NCI-H2081 treated with DMSO at 0.1 percent for 48 hours (cell line): ENCODE measurements at regions not wholly inside any gene's neighbourhood (a gene's known extent, or its start where the extent isn't known, plus 50 kb on each side); places are given as distances from the start of the nearest gene placed in this dataset.

Source experiments
- DNase-seq: peaks from one replicate; lab custom pipeline; 2025; lab: John Stamatoyannopoulos, UW

DNA sequence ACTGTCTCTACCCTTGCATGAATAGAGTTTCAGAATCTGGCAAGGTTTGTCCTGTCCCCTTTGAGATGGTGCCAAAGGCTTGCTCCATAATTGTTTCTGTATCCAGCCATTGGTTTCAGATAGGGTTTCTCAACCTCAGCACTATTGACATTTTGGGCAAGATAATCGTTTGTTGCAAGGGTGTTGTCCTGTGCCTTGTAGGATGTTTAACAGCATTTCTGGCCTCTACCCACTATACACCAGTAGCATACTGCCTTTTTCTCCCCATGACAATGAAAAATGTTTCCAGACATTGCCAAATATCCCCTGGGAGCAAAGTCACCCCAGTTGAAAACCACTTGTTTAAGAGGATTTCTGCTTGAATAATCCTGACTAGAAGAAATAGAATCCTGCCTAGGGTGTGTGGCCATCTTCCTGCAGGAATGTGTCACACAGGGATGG is 126.8 kb downstream of the CDC42EP3 start:
- no peak for DNase-seq

DNA sequence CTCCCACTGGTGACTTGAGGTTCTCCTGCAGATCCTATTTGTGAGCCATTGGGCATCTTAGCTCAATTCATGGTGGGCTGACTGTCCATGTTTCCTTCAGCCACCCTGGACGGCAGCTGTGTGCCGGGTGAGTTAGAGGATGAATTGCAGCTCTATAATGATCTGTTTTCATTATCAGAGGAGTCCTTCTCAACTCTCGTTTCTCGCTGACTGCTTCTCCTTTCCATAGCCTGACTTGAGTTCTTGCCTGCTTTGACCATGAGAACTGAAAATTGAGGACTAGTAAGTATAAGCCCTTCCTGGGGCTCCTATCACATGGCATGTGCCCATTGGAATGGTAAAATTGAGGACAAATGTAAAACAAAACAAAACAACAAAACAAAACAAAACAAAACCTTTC is 121.8 kb downstream of the CDC42EP3 start:
- no peak for DNase-seq

DNA sequence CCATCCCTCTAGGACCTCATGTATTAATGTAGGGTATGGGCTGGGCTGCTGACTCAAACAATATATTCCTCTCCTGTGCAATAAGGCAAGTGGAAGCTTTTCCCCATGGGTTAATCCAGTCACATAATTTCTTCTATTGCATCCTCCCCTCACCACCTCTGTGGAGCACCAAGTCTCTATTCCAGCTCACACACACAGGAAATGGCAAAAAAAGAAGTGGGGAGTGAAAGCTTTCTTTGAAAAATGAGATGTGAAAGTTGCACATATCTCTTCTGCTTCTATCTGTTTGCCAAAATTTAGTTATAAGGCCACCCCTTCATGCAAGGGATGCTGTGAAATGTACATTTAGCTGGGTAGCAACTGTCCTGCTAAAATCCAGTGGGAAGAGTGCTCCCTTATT is 121.3 kb downstream of the CDC42EP3 start:
- DNase-seq, result no peak

DNA sequence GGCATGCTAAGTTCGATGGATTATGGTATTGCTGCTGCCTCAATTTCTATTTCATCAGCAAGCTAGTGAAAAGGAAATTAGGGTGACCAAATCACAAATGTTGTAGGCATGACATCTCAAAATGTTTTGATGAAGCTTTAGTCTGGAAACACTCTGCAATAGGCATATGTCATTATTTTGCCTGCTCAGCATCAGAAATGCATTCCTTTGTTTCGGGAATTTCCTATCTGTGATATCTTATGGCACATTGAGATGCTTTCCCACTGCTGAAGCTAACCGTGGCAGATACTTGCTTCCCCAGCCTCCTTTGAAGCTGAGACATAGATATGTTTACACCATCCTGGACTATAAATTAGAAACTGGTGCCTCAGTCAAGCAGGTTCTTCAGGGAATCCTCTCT is 119.7 kb downstream of the CDC42EP3 start:
- no peak for DNase-seq

DNA sequence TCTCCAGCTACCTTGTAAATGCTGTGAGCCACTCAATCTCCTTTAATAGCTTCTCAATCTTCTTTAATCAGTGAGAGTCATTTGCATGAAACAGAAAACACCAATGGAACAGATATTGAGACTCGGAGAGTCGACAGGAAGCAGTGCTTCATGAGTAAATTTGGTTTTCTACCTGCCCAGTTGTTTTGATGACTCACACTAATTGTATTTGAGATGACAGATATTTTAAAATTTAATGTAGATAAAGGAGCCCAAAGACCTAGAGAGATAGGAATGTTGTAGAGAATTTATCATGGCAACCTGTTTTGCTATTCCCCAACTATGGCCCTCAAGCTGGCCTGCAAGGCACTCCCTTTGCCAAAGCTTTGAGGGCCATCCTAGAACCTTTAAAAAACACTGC is 119.1 kb downstream of the CDC42EP3 start:
- no peak for DNase-seq

DNA sequence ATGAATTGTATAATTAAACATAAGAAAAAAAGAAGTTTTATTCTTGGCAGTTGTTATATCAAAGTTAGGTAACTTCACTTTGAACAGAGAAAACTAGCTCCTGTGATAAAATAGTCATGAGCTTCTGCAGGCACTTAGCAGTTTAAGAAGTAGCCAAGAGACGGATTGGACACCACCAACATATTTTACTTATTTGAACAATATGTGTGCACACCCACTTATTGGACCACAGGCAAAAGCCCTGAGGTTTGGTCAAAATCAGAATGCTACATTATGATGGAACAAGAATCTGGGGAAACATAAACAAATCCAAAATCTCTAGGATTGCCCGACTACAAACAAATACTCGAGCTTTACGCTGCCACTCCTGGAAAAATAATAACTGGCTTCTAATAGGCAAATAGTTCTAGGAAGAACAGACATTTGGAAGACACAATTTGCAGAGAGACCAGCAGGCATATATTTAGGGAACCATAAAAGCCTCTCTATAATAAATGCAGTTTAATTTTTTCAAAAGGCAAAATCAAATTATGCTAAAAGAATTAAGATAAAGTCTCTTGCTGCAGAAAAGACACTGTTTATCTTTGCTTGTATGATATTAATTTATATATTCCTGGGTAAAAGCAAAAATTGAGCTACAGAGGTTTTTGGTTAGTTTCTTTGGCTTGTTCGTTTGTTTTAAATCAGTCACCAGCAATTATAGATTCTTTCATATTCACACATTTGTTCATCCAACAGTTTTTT is 117.9 kb downstream of the CDC42EP3 start:
- DNase-seq, result no peak

DNA sequence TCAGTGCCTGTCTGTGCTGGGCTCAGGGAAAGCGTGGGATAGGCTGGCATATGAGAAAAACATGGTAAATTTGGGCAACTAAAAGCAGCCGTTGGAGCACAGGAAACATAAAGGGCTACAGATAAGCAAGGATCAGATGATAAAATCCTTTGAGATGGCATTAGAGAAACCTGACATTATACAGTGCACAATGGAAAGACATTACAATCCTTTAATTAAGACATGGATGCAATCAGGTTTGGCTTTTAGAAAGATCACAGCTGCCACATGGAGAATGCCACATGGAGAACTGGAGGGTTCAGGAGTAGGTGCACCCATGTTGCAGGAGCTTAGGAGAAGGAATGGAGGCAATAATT is 117.3 kb downstream of the CDC42EP3 start:
- DNase-seq, result no peak

DNA sequence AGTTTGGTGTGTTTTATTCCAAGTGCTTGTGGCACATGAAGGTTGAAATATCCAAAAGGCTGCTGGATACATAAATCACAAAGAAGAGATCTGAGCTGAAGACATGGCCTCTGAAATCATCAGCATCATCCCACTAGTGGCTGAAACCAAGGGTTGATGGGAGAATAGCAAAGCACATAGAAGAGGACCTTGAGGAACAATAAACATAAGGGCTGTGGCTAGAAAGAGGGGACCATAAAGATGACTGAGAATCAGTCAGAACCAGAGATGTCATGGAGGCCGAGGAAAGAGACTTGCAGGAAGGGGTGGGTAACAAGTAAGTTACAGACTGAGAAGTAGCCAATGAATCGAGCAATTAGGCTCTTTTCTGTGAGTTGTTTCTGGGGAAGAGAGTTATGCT is 116.8 kb downstream of the CDC42EP3 start:
- DNase-seq, result no peak

DNA sequence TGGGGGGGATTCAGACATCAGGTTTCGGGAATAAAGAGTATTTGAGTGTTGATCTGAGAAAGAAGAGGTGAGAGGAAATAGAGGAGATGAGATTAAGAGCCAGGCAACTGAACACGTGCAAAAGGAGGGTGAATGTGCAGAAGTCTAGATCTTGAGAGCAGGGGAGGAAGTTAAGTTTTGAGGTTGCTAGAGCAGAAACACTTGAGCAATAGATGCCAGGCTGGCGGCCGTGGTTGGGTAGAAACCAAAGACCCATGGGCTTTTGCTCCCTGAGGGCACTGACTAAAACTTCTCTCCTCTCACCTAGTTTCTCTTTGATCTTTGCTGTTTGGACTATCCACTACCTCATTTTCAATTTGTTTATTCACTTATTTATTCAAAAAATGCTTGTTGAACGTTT is 116.0 kb downstream of the CDC42EP3 start:
- DNase-seq, result no peak

DNA sequence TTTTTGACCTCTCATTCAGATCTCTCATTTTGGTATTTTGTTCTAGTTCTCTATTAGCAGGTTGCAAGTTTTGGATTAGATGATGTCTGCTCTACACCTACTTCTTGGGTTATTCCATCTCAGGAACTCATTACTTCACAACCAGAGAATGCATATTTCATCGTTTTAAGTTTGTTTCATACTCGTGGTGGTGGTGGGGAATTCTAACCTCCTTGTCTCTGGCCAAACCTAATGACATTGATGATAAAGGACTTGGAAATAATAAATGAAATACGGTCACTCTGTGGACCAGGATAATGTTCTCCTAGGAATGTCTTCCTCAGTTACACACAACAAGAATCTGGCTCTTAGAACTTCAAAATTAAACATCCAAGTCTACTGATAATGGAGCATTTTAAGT is 115.2 kb downstream of the CDC42EP3 start:
- DNase-seq, result no peak

DNA sequence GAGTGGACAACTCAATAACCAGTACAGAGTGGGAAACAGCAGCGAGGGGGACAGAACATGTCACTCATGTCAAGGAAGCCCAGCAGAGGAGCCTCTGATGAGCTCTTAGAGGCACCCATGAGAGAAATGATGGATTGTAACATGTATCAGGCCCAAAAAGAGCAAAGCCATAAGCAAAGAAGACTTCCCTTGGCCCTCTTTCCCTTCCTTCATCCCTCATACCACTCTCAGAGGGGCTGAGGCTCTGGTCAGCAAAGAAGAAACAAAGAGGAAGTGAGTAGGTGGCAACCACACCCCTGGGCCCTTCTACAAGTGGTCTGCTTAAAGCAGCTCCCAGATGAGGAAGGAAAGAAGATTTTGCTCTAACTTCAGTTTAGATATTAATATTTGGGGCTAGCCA is 112.8 kb downstream of the CDC42EP3 start:
- no peak for DNase-seq

DNA sequence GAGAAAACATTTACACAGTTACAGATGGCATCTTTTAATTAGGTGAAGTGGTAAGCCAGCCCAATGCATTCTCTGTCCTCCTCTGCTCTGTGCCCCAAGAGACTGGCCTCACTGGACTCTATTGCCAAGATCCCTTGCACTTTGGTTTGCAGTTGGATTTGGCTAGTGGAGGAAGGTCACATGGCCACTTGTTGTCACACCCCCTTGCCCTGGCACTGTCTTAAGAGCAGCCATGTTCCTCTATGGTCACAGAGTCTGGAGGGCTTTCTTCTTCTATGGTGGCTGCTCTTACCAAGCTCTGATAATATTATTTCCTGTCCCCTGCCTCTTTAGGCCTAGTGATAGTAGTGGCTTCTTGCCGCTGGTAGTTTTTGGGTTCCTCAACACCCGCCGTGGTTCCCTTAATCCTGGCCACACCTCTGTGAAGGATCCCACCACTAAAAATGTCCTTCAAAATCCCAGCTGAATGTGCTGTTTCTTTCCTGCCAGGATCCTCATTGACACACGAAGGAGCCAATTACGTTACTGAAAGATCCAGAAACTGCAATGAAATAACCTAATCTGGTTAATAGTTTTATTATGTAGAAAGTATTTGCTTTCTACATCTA is 111.1 kb downstream of the CDC42EP3 start:
- DNase-seq, result no peak

DNA sequence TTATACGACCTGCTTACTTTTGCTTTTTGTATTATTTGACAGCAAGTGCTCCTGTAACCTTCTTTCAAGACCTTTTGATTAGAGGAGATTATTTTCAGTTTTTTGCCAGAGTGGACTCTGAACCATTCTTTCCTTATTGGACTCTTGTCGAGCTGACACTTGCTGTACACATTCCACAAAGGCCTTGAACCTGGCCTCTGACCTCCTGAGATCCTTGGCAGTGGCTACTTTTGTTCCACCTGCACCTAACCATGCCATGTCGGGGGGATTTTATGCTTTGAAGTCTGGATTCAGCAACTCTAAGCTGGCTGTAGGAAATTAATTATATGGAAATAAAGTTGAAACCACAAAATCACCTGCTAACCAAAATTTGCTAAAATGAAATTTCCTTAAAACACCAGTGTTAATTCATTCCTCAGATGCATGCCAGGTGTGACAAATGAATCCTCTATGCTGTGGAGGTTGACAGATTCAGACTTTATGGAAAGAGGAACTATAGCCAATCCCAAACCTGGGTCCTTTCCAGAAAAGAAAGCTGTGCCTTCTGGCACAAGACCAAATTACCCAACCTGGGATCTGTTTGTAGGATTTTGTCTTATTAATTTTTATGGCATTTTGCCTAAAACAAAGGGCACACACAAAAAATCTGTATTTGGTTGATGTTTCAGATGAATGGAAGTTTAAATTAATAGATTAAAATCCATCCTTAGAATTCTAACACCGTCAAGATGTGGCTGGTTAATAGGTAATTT is 110.4 kb downstream of the CDC42EP3 start:
- no peak for DNase-seq

DNA sequence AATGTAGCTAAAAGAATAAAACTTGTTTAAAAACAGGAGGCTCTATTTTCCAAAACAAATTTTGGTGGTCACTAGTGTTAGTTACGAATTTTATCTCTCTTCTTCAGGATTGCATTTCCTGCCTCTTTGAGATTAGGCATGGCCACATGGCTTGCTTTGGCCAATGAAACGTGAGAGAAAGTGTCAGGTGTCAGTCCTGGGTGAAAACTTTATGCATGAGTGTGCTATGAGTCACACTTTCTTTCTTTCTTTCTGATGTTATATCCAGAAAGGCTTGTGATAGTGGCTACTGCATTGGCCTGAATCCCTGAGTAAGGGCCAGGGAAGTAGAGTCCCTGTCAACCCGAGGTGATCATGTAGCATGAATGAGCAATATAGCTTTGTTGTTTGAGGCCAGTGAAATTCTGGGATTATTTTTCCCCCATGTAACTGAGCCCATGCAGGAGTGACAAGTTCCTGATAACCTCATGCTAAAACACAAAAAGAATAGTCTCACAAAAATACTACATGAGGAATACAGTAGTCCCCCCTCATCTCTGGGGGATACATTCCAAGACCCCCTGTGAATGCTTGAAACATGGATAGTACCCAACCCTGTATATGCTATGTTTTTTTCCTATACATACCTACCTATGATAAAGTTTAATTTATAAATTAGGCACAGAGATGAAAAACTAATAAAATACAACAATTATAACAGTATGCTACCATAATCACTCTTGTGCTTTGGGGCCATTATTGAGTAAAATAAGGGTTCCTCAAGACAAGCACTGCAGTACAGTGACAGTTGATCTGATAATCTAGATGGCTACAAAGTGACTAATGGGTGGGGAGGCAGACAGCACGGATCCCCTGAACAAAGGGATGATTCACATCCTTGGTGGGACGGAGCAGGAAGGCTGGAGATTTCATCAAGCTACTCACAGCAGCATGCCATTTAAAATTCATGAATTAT is 109.5 kb downstream of the CDC42EP3 start:
- DNase-seq, result no peak

DNA sequence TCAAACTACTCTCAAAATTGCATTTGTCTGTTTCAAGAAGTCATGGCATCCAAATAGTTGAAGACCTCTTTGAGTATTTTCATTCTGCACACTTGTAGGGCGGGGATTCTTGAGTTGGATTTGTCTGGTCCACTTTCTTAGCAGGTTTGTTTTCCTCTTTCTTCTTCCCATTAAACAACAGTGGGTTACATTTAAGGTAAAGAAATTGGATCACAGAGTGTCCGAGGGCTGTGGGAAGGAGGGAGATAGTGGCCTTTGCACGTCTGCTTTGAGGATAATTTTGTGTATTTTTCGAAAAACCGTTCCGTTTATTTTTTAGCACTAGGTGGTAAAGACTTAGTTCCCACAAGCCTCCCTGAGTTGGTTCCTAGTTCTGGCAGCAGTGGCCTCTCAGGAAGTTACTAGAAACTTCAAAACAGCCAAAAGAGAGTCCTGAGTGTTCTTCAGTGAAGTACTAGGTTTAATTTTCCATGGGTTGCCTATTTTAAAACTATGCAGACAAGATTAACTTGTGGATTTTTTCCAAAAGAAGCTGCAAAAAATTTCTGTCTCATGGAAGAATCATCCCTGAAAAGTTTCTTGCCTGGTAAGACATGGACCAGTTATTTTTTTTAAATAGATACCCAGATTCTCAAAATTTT is 107.9 kb downstream of the CDC42EP3 start:
- DNase-seq, result no peak

DNA sequence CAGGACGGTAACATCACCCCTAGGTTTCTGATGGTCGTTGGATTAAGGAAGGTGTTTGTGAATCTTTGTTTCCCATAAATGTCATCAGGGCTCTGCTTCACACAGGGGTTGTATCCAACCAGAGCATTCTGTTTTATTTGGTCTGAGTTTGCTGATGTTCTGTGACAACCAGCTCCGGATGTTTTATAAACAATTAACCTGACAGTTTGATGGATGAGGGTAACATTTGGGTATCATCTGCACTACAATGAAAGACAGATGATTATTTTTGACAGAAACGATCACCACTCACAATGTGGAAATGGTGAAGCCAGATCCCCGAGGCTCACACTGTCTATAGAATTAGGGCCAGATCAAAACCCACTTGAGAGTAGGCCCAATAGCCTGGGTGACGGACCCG is 107.1 kb downstream of the CDC42EP3 start:
- DNase-seq, result no peak

DNA sequence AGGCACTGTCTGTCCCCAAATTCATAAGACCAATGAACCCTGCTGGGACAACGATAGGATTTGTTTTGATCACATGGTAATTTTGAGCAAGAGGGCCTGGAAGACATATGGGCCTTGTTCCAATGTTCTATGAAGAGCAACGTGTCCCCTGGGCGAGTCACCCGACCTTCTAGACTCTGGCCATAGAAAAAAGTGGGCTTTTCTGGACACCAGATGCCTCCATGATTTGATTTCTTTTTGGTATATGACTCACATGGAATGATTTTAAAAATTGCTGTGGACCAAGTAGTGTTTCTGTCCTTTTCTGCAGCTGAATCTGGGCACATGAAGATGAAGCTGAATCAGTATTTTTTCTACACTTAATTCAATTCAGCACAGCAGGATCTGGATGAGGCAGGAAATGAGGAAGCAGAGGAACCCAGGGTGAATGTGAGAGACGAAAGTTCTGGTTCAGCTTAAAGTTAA is 104.9 kb downstream of the CDC42EP3 start:
- DNase-seq, result no peak

DNA sequence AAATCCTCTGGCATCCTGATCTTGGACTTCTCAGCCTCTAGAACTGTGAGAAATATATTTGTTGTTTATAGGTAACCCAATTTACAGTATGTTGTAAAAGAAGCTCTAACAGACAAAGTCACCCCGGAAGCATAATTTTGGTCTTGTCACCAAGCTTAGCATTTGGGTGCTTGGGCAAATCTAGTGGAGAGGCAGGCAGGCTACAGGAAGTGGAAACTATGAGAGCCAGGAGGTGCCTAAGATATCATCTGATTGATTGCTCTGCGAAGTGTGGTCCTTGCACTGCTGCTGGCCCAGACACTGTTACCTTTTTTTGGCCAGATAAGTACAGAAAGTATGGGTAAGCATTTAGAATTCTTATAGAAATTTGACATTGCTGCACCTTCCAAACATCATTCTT is 102.9 kb downstream of the CDC42EP3 start:
- DNase-seq, result no peak

DNA sequence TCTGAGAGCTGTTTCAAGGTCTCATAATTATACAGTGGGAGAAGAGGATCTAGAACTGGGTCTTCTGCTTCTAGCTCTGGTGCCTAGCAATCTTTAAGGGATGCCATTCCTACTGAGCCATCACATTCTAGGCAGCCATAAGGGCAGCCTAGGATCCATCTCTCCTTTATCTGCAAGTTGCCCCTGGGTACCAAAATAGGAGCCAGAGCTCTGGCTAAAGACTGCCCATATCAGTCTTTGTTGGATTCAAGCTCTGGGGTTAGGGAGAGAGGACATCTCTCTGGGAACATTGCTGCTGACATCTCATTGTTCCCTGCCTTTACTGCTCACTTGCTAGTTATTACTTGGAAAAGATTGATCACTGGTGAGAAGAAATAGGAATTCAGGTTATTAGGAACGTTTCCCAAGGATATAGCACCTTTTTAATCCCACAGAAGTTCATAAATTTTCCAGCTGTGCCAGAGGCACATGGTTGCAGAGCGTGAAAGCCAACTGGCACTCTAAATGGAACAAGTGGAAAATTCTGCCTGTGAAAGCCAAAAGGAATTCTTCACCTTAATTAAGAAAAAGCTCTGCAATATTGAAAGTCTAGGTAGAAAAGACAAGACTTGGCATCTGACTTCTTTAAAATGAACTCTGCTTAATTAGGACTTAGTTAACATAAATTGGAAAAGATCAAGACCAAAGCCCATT is 102.2 kb downstream of the CDC42EP3 start:
- no peak for DNase-seq

DNA sequence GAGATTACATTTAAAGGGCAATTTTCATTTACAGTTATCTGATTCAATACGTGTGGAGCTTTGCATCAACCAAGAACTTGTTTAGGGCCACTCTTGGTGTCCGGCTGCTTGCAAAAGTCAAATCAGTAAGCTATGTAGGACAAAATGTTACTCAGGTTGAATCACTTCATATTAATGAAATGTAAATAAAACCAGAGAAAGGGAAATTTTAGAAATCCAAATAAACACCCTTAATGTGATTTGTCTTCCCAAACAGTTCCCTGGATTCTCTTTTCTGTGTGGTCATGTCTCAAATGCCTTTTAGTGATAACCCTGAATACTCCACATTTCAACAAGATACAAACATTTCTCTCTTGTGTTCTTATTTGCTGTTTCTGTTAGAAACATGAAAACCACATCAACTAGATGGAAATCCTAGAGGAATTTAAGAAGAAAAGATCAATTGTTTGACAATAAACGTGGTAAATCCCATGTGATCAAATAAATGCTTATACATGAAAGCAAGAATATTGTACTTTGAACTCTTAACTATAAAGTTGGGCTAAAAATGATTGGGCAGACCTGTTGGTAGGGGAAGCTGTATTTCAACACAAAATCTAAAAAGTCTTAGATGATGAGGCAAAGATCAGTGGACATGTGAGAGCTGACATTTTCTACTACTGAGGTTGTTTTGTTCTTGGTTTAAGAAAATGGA is 101.3 kb downstream of the CDC42EP3 start:
- no peak for DNase-seq
